ENCODE measurements at regions not wholly inside any gene's neighbourhood (a gene's known extent, or its start where the extent isn't known, plus 50 kb on each side); places are given as distances from the start of the nearest gene placed in this dataset.
"Not testable (repeated sequence)": the region's sequence is repeated elsewhere in the genome, so short reads cannot be mapped to it uniquely, and the experiment has no call there.

DNA sequence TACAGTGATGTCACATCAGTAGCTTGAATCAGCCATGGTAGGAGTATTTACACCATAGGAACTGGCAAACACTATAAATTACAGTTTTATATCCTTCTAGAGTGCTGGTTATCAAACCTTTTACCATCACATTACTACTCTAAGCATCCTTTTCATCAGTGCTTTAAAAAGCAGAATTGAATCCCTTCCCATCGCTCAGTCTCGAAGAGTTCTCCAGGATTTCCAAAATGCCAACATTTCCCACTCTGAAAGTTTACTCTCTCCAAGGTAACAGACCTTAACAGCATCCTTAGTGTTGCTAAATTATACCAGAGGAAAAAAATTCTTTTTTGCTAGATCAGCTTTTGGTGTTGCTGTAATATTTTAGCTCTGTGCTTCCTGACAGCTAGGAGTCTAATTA, 209.4 kb upstream of the USP15 start:
- no peak overlapping the region for H3K4me3 ChIP-seq (replicated peaks; ENCODE audit: low read depth, low read length)
- TF ChIP-seq, protein P1, sequence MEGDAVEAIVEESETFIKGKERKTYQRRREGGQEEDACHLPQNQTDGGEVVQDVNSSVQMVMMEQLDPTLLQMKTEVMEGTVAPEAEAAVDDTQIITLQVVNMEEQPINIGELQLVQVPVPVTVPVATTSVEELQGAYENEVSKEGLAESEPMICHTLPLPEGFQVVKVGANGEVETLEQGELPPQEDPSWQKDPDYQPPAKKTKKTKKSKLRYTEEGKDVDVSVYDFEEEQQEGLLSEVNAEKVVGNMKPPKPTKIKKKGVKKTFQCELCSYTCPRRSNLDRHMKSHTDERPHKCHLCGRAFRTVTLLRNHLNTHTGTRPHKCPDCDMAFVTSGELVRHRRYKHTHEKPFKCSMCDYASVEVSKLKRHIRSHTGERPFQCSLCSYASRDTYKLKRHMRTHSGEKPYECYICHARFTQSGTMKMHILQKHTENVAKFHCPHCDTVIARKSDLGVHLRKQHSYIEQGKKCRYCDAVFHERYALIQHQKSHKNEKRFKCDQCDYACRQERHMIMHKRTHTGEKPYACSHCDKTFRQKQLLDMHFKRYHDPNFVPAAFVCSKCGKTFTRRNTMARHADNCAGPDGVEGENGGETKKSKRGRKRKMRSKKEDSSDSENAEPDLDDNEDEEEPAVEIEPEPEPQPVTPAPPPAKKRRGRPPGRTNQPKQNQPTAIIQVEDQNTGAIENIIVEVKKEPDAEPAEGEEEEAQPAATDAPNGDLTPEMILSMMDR (IDR thresholded peaks at IDR 0.05; ENCODE audit: low read depth, low read length, missing control alignments): no peak
- DNase-seq (ENCODE audit: extremely low read depth, low read depth): no peak

- TF ChIP-seq, protein P1 (IDR thresholded peaks at IDR 0.05; ENCODE audit: low read depth, low read length, missing control alignments): no peak
- no peak for DNase-seq (ENCODE audit: extremely low read depth, low read depth)
- H3K4me3 ChIP-seq (replicated peaks; ENCODE audit: low read depth, low read length): no peak overlapping the region
Measured at GRCh38 chr12:62069976-62070375, 190.2 kb upstream of the USP15 start.

DNA sequence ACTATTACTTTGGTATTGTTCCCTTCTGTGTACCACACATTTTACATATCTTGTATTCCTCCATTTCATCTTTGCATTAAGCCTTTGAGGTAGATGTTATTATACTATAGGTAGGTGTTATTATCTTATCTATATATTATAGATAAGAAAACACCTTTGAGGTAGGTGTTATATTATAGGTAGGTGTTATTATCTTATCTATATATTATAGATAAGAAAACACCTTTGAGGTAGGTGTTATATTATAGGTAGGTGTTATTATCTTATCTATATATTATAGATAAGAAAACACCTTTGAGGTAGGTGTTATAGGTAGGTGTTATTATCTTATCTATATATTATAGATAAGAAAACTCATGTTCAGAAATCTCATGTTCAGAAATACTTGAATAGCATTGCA, 187.0 kb upstream of the USP15 start:
- not testable (repeated sequence) for H3K4me3 ChIP-seq (replicated peaks; ENCODE audit: low read depth, low read length); DNase-seq (ENCODE audit: extremely low read depth, low read depth)

GRCh38 chr12:62075870-62076269, 184.3 kb upstream of the USP15 start:
- H3K4me3 ChIP-seq (replicated peaks; ENCODE audit: low read depth, low read length): no peak overlapping the region
- DNase-seq (ENCODE audit: extremely low read depth, low read depth): no peak
- TF ChIP-seq, protein P1 (IDR thresholded peaks at IDR 0.05; ENCODE audit: low read depth, low read length, missing control alignments): no peak

DNA sequence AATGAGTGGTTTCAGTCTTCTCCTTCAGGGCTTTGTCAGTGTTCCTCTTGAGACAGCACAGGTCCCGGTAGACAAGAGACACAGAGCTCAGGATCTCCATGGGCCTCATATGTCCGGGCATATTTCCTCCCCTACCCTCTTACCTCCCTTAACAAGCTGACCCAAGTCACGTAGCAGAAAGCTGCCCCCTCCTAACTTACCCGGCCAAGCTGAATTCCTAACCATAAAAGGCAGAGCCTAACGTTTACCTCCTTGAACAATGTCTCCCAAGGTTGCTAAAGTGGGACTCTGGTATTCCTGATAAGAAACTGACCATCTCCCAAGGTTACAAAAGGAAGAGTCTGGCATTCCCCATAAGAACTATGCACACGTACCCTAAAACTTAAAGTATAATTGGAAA, 182.2 kb upstream of the USP15 start:
- H3K4me3 ChIP-seq (replicated peaks; ENCODE audit: low read depth, low read length): no peak overlapping the region
- TF ChIP-seq, protein P1 (IDR thresholded peaks at IDR 0.05; ENCODE audit: low read depth, low read length, missing control alignments): no peak
- no peak for DNase-seq (ENCODE audit: extremely low read depth, low read depth)

- DNase-seq (ENCODE audit: extremely low read depth, low read depth): no peak
- TF ChIP-seq, protein P1 (IDR thresholded peaks at IDR 0.05; ENCODE audit: low read depth, low read length, missing control alignments): no peak
- no peak overlapping the region for H3K4me3 ChIP-seq (replicated peaks; ENCODE audit: low read depth, low read length)
Measured at GRCh38 chr12:62082448-62082847, 177.8 kb upstream of the USP15 start.

DNA sequence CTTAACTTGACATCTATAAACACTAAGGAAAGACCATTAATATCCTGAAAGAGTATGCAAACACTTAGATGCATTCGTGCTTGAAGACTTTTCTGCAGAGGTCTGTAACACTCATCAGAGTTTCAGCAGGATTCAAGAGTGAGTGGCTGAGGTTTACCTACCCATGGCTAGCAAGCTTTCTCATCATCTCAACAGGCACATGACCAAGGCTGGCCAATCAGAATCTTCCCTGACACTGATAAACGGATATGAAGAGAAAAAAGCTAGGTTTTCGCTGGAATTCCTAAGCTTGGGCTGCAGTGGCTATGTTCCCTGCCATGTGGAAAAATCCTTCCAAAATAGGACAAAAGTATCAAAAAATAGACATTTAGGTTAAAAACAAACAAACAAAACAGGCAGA, 162.1 kb upstream of the USP15 start:
- TF ChIP-seq, protein P1 (IDR thresholded peaks at IDR 0.05; ENCODE audit: low read depth, low read length, missing control alignments): no peak
- no peak for DNase-seq (ENCODE audit: extremely low read depth, low read depth)
- H3K4me3 ChIP-seq (replicated peaks; ENCODE audit: low read depth, low read length): no peak overlapping the region

Measured in HFF-Myc (cell line).